ENCODE measurements at regions not wholly inside any gene's neighbourhood (a gene's known extent, or its start where the extent isn't known, plus 50 kb on each side); places are given as distances from the start of the nearest gene placed in this dataset.

DNA sequence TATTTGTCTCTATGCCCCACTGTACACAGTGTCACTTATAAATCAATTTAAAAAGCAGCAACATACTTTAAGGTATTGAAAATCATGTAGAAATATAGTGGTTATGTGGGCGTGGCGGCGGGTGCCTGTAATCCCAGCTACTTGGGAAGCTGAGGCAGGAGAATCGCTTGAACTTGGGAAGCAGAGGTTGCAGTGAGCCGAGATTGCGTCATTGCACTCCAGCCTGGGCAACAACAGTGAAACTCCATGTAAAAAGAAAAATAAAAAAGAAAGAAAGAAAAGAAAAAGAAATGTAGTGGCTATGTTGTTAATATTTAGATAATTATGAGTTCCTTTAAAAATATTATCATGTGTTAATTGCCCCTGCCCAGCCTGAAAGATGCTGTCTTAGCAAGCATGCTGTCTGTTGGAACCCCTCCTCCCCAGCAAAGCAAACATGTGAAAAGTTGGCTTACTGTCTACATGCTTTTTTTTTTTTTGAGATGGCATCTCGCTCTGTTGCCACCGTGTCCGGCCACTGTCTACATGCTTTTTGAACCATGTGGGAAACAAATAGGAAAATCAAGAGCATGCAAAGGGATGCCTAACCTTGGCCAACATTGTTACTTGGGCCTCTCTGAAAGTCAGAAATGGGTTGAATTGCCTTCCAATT, 151.4 kb upstream of the TSHZ2 start:
- Histone ChIP-seq H3K36me3 (ENCODE audit: control insufficient read depth, insufficient read depth, low read length) (no peaks in the 10 kb centered on the region), H3K27me3 (ENCODE audit: control insufficient read depth, insufficient read depth, low read length) (no peaks in the 10 kb centered on the region), H2AFZ (replicated peaks; ENCODE audit: low read length, poor library complexity) (no peak overlapping the region), H3K4me2 (ENCODE audit: low read depth, low read length) (no peak overlapping the region), H3K9ac (ENCODE audit: low read depth, low read length) (no peak overlapping the region), H4K20me1 (ENCODE audit: insufficient read depth, low read length) (no peaks in the 10 kb centered on the region), H3K79me1 (ENCODE audit: low read depth in 1 of 2, low read length in 2 of 2) (no peaks in the 10 kb centered on the region), H3K14ac (replicated peaks; ENCODE audit: low read depth, low read length) (no peak overlapping the region), H3K4me1 (ENCODE audit: control insufficient read depth, insufficient read depth, low read length) (no peaks in the 10 kb centered on the region), H4K91ac (ENCODE audit: insufficient read depth, low read depth, low read length) (no peak overlapping the region), H3K56ac (ENCODE audit: extremely low read depth, insufficient read depth, low read length) (no peak overlapping the region), H2BK5ac (ENCODE audit: low read depth, low read length, poor library complexity, severe bottlenecking) (no peak overlapping the region), H3K27ac (ENCODE audit: insufficient read depth, low read length) (no peak overlapping the region), H2BK15ac (ENCODE audit: low read depth, low read length) (no peak overlapping the region), H2AK5ac (ENCODE audit: low read depth, low read length) (no peak overlapping the region), H4K5ac (ENCODE audit: low read depth, low read length) (no peak overlapping the region), H2AK9ac (replicated peaks; ENCODE audit: low read depth, low read length, poor library complexity) (no peak overlapping the region), H3K4me3 (ENCODE audit: insufficient read depth, low read depth, low read length) (no peak overlapping the region), H3K9me1 (ENCODE audit: insufficient read depth, low read length) (no peaks in the 10 kb centered on the region), H3K4ac (ENCODE audit: low read depth, low read length) (no peak overlapping the region), H2BK20ac (ENCODE audit: low read depth, low read length) (no peak overlapping the region), H3K9me3 (ENCODE audit: control insufficient read depth, insufficient read depth, low read length) (peaks cover 3% of the 10 kb centered on the region; the same call in 1 of the 2 replicates), H3K18ac (ENCODE audit: low read depth, low read length) (no peak overlapping the region), H3K23ac (ENCODE audit: low read depth, low read length) (no peak overlapping the region), H4K8ac (ENCODE audit: low read depth in 2 of 2, low read length in 2 of 2) (no peak overlapping the region), H2BK120ac (ENCODE audit: low read depth, low read length) (no peak overlapping the region)
- CTCF ChIA-PET: no interaction called here
- dilution Hi-C loops (cut with HindIII; ENCODE audit: low sequenced_read_pairs, unreplicated experiment): no loop called here
- intact Hi-C loops (cut with micrococcal nuclease): no loop called here
- no peak for DNase-seq
- 70% methylated on average over 3 of the region's 9 CpGs; no CpG with 5 or more reads in 1 of the 2 experiments for WGBS, 2 experiments (ENCODE audit: extremely low coverage in 2 of 2, insufficient read length in 1 of 2)
- no TSS peak for BruUV-seq (replicated peaks)
- POLR2A ChIA-PET (ENCODE audit: unreplicated experiment): no interaction called here
- in situ Hi-C loops (cut with MboI; ENCODE audit: low sequenced_read_pairs): no loop called here
- no peak for TF ChIP-seq MAFK (IDR thresholded peaks at IDR 0.05; ENCODE audit: low read depth, low read length)
- ATAC-seq (ENCODE audit: low read depth): no peak

Data from IMR-90 (cell line).